Ovary (tissue), 3 donors: ENCODE measurements at regions not wholly inside any gene's neighbourhood (a gene's known extent, or its start where the extent isn't known, plus 50 kb on each side); places are given as distances from the start of the nearest gene placed in this dataset.

Source experiments
- CTCF ChIP-seq, 3 donors: fragments of 450-650 bp in 2 of 3; fragments of 200-600 bp in 1 of 3; IDR thresholded peaks; one replicate each; pipeline versions ENCODE4 v1.5.1 to v1.8.0; 2016 to 2022; ENCODE audit warnings: antibody characterized with exemption in 3 of 3, mild to moderate bottlenecking in 1 of 3
- EP300 ChIP-seq: sonication (generic); formaldehyde crosslinking; IDR thresholded peaks from one replicate; pipeline ENCODE4 v1.6.1; 2017; ENCODE audit warnings: antibody characterized with exemption
- POLR2A ChIP-seq: fragments of 450-650 bp; IDR thresholded peaks from one replicate; pipeline ENCODE4 v1.6.1; 2017; ENCODE audit warnings: antibody characterized with exemption, mild to moderate bottlenecking, moderate library complexity
- donor health status: DM: no; HTN: no; CAD: no.

DNA sequence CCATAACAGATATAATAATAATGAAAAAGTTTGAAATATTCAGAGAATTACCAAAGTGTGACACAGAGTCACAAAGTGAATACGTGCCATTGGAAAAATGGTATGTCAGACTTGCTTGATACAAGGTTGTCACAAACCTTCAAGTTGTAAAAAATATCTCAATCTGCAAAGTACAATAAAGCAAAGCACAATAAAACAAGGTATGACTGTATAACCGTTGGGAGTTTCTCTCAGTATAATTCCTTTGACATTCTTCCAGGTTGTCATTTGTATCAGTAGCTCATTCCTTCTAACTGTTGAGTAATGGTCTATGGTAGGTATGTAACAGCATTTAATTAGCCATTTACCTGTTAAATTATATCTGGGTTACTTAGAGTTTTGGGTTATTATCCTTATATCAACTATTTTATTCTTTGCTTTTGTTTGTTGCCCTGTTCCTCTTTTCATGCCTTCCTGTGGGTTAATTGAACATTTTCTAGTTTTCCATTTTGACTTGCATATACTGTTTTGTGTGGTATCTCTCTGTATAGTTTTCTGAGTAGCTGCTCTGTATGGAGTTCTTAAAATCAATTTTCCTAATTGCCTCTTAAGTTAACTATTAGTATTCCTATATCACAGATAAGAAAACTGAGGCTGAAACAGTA lies 112.5 kb downstream of the SUCNR1 start:
- TF ChIP-seq CTCF (IDR thresholded peaks at IDR 0.05) (no peak), EP300 (no peak), POLR2A (no peak)
